ENCODE measurements at regions not wholly inside any gene's neighbourhood (a gene's known extent, or its start where the extent isn't known, plus 50 kb on each side); places are given as distances from the start of the nearest gene placed in this dataset.

- TF ChIP-seq, protein P1, sequence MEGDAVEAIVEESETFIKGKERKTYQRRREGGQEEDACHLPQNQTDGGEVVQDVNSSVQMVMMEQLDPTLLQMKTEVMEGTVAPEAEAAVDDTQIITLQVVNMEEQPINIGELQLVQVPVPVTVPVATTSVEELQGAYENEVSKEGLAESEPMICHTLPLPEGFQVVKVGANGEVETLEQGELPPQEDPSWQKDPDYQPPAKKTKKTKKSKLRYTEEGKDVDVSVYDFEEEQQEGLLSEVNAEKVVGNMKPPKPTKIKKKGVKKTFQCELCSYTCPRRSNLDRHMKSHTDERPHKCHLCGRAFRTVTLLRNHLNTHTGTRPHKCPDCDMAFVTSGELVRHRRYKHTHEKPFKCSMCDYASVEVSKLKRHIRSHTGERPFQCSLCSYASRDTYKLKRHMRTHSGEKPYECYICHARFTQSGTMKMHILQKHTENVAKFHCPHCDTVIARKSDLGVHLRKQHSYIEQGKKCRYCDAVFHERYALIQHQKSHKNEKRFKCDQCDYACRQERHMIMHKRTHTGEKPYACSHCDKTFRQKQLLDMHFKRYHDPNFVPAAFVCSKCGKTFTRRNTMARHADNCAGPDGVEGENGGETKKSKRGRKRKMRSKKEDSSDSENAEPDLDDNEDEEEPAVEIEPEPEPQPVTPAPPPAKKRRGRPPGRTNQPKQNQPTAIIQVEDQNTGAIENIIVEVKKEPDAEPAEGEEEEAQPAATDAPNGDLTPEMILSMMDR (IDR thresholded peaks at IDR 0.05), result no peak
- no peak for TF ChIP-seq EZH2 (IDR thresholded peaks at IDR 0.05)
Observed at GRCh38 chr2:122830157-122830556, 1074.7 kb downstream of the TSN start.

All from neural progenitor cell (in vitro differentiated cells).